NB4 (cell line): ENCODE measurements at regions not wholly inside any gene's neighbourhood (a gene's known extent, or its start where the extent isn't known, plus 50 kb on each side); places are given as distances from the start of the nearest gene placed in this dataset.
A peak's percentile ranks its signal among the peaks of the same experiment; 100 is the strongest.
"Not testable (repeated sequence)": the region's sequence is repeated elsewhere in the genome, so short reads cannot be mapped to it uniquely, and the experiment has no call there.

Experiments
- DNase-seq: peaks from one replicate; pipeline ENCODE4 v3.0.0; 2010; ENCODE audit warnings: low read depth
- H3K4me3 ChIP-seq: one replicate; pipeline ENCODE4 v1.5.1; 2011; ENCODE audit warnings: mild to moderate bottlenecking, low read depth, low read length, moderate library complexity
- MAX ChIP-seq: IDR thresholded peaks from 2 replicates; pipeline ENCODE4 v1.6.1; 2011; ENCODE audit warnings: low read depth, low read length
- MYC ChIP-seq: IDR thresholded peaks from 2 replicates; pipeline ENCODE4 v1.6.1; 2011; ENCODE audit warnings: low read depth, low read length
- POLR2A ChIP-seq: IDR thresholded peaks from 2 replicates; pipeline ENCODE4 v1.6.1; 2011; ENCODE audit warnings: mild to moderate bottlenecking; ENCODE audit not compliant: insufficient read length; ENCODE audit errors: extremely low read depth
- TF ChIP-seq, protein P1 (sequence below): IDR thresholded peaks from one replicate; pipeline ENCODE4 v1.5.1; 2012; ENCODE audit warnings: low read depth, low read length

DNA sequence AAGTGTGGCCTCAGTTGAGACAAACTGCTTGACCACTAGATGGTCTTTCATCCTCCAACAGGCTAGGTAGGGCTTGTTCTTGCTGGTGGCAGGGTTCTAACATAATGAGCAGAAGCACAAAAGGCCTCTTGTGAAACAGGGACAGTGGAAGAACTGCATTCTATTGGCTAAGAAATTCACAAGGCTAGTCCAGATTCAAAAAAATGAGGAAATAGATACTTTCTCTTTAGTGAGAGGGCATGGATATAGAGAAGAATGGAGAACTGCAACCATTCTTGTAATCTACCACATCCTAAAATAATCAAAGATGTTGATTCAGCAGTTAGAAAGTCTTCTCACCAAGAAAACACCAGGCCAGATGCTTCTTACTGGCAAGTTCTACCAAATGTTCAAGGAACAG, 143.7 kb upstream of the LRIG1 start:
- TF ChIP-seq, protein P1, sequence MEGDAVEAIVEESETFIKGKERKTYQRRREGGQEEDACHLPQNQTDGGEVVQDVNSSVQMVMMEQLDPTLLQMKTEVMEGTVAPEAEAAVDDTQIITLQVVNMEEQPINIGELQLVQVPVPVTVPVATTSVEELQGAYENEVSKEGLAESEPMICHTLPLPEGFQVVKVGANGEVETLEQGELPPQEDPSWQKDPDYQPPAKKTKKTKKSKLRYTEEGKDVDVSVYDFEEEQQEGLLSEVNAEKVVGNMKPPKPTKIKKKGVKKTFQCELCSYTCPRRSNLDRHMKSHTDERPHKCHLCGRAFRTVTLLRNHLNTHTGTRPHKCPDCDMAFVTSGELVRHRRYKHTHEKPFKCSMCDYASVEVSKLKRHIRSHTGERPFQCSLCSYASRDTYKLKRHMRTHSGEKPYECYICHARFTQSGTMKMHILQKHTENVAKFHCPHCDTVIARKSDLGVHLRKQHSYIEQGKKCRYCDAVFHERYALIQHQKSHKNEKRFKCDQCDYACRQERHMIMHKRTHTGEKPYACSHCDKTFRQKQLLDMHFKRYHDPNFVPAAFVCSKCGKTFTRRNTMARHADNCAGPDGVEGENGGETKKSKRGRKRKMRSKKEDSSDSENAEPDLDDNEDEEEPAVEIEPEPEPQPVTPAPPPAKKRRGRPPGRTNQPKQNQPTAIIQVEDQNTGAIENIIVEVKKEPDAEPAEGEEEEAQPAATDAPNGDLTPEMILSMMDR, result no peak
- TF ChIP-seq MAX (no peak), MYC (no peak), POLR2A (no peak)
- no peak overlapping the region for H3K4me3 ChIP-seq
- DNase-seq, result peak; percentile 1

DNA sequence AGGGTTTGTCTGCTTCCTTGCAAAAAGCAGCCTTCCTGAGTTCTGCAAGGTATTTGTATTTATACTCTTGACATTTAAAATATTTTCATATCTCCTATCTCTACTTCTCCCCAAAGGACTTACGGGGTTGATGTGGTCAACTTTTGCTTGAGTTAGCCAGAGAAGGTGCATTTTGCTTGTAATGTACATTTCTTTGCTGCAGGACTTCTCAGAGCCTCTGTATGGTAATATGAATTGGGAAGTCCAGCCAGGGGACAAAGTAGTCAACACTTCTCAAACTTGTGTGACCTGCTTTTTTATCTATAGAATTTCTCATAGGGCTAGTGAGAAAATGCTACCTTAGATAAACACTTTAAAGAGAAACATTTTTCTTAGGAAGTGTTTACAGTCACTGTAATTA, 148.2 kb upstream of the LRIG1 start:
- no peak overlapping the region for H3K4me3 ChIP-seq
- DNase-seq, result no peak
- TF ChIP-seq POLR2A (no peak), MYC (no peak), MAX (no peak)
- TF ChIP-seq, protein P1, result no peak

DNA sequence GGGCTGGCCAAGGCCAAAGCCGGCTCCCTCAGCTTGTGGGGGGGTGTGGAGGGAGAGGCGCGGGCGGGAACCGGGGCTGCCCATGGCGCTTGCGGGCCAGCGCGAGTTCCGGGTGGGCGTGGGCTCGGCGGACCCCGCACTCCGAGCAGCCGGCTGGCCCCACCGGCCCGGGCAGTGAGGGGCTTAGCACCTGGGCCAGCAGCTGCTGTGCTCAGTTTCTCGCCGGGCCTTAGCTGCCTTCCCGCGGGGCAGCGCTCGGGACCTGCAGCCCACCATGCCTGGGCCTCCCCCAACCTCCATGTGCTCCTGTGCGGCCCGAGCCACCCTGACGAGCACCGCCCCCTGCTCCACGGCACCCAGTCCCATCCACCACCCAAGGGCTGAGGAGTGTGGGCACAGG, 150.7 kb upstream of the LRIG1 start:
- DNase-seq, H3K4me3 ChIP-seq: not testable (repeated sequence)

- not testable (repeated sequence) for H3K4me3 ChIP-seq, DNase-seq
These were observed 151.3 kb upstream of the LRIG1 start for GRCh38 chr3:66652100-66652499.

- no peak overlapping the region for H3K4me3 ChIP-seq
- DNase-seq, result no peak
- TF ChIP-seq MYC (no peak), MAX (no peak), POLR2A (no peak)
- TF ChIP-seq, protein P1, result no peak
These were observed 154.2 kb upstream of the LRIG1 start for GRCh38 chr3:66655044-66655443.

GRCh38 chr3:66655671-66656070, 154.8 kb upstream of the LRIG1 start:
- DNase-seq, result no peak
- H3K4me3 ChIP-seq, result no peak overlapping the region
- TF ChIP-seq POLR2A (no peak), MAX (no peak), MYC (no peak)
- TF ChIP-seq, protein P1, result no peak

DNA sequence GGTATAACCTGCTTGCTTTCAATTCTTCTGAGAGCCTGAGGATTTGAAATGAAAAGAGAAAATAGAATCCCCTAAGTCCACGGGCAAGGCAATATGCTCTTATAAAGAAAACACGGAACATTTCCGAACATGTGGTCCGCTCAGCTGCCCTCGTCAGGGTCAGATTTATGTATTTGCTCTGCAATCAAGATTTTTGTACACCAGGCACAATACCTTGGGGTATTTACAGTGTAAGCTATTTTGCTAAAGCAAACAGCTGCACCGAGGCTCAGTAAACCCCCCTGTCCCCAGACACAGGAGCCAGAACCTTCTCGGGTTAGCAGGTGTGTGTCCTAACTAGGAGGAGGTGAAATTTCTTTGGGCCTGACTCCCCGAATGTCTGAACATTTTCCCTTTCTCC, 155.8 kb upstream of the LRIG1 start:
- H3K4me3 ChIP-seq, result no peak overlapping the region
- TF ChIP-seq MYC, result no peak
- no peak for TF ChIP-seq POLR2A
- TF ChIP-seq, protein P1, result no peak
- TF ChIP-seq MAX, result no peak

More for the DNA sequence above, 155.8 kb upstream of the LRIG1 start:
- DNase-seq, result no peak
